PC-3 (cell line): ENCODE measurements at regions not wholly inside any gene's neighbourhood (a gene's known extent, or its start where the extent isn't known, plus 50 kb on each side); places are given as distances from the start of the nearest gene placed in this dataset.

Experiments used
- EZH2 ChIP-seq: fragments of 300-600 bp; sonication (generic); IDR thresholded peaks from one replicate; pipeline ENCODE4 v1.6.1; 2017; ENCODE audit warnings: antibody characterized with exemption, mild to moderate bottlenecking, low read length; ENCODE audit not compliant: unreplicated experiment
- EZH2phosphoT487 ChIP-seq: fragments of 300-600 bp; sonication (generic); IDR thresholded peaks from 2 replicates; pipeline ENCODE4 v1.6.1; 2018; ENCODE audit warnings: mild to moderate bottlenecking, antibody characterized with exemption, low read length, borderline replicate concordance
- TF ChIP-seq, protein P1 (sequence below): fragments of 300-600 bp; sonication (generic); conservative IDR thresholded peaks from 2 replicates; pipeline ENCODE4 v1.5.1; 2017; ENCODE audit warnings: antibody characterized with exemption, low read depth, mild to moderate bottlenecking, low read length

DNA sequence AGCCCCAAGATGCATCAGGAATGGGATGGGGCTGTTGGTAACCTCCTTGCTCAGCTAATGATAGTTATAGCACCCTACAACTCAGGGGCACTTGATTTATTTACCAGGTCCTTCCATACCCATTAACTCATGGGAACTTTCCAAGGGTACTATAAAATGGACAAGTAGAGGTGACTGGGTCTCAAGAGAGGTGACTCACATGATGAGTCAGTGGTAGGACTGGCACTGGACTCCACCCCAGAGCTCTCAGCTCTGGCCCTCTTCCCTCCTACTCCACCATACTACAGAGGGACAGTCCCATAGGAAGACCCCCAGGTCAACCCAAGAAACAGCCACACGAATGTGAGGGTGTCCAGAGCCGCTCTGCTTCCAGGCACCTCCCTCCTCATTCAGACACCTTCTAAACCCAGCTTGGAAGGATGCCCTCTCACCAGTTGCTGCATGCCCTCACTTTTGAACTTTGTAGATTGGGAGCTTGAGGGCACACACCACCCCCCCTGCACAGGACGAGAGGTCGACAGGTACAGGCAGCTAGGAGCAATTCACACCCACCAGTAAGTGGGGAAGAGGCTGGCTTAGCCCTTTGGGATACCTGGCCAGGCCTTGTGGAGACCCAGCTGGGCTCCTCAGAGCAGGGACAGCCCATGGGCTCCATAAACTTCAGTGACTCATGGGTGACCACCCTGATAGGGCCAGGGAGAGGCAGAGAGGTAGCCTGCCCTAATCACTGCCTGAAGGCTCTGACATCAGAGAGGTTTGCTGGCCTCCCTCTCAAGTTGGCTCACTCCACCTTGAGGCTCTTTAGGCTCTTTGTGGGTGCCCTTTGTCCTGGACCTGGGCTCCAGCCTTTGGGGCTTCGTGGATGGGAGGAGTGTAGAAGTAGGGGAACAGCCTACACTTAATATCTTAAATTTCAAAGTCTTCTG is 81.6 kb upstream of the MLN start:
- TF ChIP-seq, protein P1, sequence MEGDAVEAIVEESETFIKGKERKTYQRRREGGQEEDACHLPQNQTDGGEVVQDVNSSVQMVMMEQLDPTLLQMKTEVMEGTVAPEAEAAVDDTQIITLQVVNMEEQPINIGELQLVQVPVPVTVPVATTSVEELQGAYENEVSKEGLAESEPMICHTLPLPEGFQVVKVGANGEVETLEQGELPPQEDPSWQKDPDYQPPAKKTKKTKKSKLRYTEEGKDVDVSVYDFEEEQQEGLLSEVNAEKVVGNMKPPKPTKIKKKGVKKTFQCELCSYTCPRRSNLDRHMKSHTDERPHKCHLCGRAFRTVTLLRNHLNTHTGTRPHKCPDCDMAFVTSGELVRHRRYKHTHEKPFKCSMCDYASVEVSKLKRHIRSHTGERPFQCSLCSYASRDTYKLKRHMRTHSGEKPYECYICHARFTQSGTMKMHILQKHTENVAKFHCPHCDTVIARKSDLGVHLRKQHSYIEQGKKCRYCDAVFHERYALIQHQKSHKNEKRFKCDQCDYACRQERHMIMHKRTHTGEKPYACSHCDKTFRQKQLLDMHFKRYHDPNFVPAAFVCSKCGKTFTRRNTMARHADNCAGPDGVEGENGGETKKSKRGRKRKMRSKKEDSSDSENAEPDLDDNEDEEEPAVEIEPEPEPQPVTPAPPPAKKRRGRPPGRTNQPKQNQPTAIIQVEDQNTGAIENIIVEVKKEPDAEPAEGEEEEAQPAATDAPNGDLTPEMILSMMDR: no peak
- TF ChIP-seq EZH2phosphoT487 (no peak), EZH2 (no peak)
